ENCODE measurements at regions not wholly inside any gene's neighbourhood (a gene's known extent, or its start where the extent isn't known, plus 50 kb on each side); places are given as distances from the start of the nearest gene placed in this dataset.

GRCh38 chr7:67841896-67842295, 845.3 kb downstream of the TYW1 start:
- H3K27ac Mint-ChIP-seq = no peak overlapping the region
- no peaks in the 10 kb centered on the region for H3K4me1 Mint-ChIP-seq
- no peak overlapping the region for H3K4me3 Mint-ChIP-seq
- H3K36me3 Mint-ChIP-seq = peaks cover 0 to 3% (median 0%) of the 10 kb centered on the region in 3 donors
- H3K27me3 Mint-ChIP-seq (ENCODE audit: low read depth in 3 of 3) = peaks cover 1 to 3% (median 3%) of the 10 kb centered on the region in 3 donors
- no peak for DNase-seq
- H3K9me3 Mint-ChIP-seq = peaks cover 5 to 19% (median 9%) of the 10 kb centered on the region in 6 donors

- peaks cover 5 to 23% (median 10%) of the 10 kb centered on the region in 6 donors for H3K9me3 Mint-ChIP-seq
- DNase-seq = no peak
- no peak overlapping the region for H3K27ac Mint-ChIP-seq
- peaks cover 0 to 3% (median 0%) of the 10 kb centered on the region in 3 donors for H3K36me3 Mint-ChIP-seq
- H3K4me3 Mint-ChIP-seq = no peak overlapping the region
- no peaks in the 10 kb centered on the region for H3K4me1 Mint-ChIP-seq
- H3K27me3 Mint-ChIP-seq (ENCODE audit: low read depth in 3 of 3) = peaks cover 3 to 4% (median 3%) of the 10 kb centered on the region in 3 donors
These were observed 845.9 kb downstream of the TYW1 start for GRCh38 chr7:67842571-67842970.

GRCh38 chr7:67843001-67843565, 846.5 kb downstream of the TYW1 start:
- Mint-ChIP-seq H3K27me3 (ENCODE audit: low read depth in 3 of 3) (peaks cover 3 to 4% (median 3%) of the 10 kb centered on the region in 3 donors), H3K9me3 (peaks cover 5 to 24% (median 11%) of the 10 kb centered on the region in 6 donors), H3K4me3 (no peak overlapping the region), H3K4me1 (no peaks in the 10 kb centered on the region), H3K27ac (no peak overlapping the region), H3K36me3 (peaks cover 0 to 3% (median 0%) of the 10 kb centered on the region in 3 donors)
- no peak for DNase-seq

GRCh38 chr7:67843615-67844014, 847.0 kb downstream of the TYW1 start:
- Mint-ChIP-seq H3K9me3 (peaks cover 5 to 24% (median 10%) of the 10 kb centered on the region in 6 donors), H3K4me1 (no peaks in the 10 kb centered on the region), H3K36me3 (peaks cover 0 to 3% (median 0%) of the 10 kb centered on the region in 3 donors), H3K27ac (no peak overlapping the region), H3K4me3 (no peak overlapping the region), H3K27me3 (ENCODE audit: low read depth in 3 of 3) (peaks cover 3 to 5% (median 4%) of the 10 kb centered on the region in 3 donors)
- no peak for DNase-seq

DNA sequence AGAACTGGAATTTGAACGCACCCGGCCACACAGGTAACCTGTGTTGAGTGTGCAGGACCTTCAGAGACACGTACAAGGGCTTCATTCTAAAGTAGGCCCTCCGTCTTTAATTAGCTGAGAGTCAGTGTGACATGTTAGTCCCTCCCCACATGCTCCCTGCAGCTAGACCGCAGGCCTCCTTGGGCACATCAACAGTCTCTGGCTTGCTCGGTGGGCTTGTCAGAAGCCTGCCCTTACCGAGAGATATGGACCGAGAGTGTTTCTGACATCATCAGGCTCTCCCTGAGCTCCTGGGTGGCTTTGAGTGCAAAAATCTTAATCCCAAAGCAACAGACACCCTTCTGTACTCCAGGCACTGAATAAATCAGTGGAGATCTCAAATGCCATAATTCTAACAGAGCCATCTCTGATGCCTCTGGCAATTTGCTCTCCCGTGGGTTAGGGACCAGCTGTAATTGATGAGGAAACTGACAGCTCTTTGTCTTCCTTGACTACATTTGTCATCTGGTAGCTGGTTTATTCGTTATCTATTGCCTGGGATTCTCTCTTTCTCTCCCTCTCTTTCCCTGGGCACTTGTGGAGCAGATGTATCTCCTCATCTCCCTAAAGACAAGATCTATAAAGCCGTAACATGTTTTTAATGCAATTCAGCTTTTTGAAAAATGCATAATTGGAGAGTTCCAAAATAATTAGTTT, 850.6 kb downstream of the TYW1 start:
- Mint-ChIP-seq H3K36me3 (no peaks in the 10 kb centered on the region), H3K27me3 (ENCODE audit: low read depth in 3 of 3) (peaks cover 2 to 3% (median 2%) of the 10 kb centered on the region in 3 donors), H3K4me3 (no peak overlapping the region), H3K9me3 (peaks cover 5 to 12% (median 8%) of the 10 kb centered on the region in 6 donors), H3K27ac (no peak overlapping the region), H3K4me1 (no peaks in the 10 kb centered on the region)
- no peak for DNase-seq

DNA sequence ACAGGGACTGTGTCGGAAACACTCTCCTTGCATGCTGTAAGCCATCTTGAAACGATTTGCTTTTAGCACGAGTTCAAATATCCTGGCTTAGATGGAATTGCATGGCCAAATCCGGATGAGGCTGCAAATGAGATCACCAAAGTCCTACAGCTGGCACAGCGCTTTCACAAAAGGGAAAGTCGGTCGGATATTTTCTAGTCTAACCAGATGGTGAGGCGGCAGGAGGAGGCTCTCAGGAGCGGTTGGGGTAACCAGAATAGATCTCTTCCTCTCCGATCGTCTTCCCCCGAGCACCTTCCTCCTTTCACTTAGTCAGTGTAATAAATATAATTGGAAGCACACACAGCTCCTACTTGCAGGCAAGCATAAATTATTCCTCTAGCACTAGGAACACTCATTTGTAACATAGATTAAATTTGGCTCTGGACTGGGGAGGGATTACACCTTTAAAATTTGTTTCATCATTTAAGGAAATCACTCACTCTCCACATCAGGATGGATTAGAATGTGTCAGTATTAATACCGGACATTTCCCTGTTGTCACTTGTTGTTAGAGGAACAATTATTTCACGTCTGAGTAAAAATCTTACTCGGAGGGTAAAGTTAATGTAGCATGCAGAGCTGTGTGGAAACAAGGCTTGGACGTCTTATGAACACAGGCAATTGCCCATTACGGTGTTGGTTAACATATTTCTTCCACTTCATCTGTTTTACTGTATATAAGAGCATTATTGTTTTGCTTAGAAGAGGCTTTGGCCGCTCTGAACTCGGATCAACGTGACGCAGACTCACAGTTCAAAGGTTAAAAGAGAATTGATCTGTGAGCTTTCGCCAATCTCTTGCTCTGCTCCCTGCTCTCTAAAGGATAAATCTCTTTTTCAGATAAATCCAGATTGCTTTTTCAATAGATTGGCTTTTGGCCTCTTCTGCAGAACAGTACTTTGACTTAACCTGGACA, 857.9 kb downstream of the TYW1 start:
- Mint-ChIP-seq H3K9me3 (peaks cover 8 to 31% (median 15%) of the 10 kb centered on the region in 6 donors), H3K27ac (no peak overlapping the region), H3K36me3 (no peaks in the 10 kb centered on the region), H3K4me3 (no peak overlapping the region), H3K4me1 (no peaks in the 10 kb centered on the region), H3K27me3 (ENCODE audit: low read depth in 3 of 3) (peaks cover 0 to 3% (median 0%) of the 10 kb centered on the region in 3 donors)
- DNase-seq = no peak

DNA sequence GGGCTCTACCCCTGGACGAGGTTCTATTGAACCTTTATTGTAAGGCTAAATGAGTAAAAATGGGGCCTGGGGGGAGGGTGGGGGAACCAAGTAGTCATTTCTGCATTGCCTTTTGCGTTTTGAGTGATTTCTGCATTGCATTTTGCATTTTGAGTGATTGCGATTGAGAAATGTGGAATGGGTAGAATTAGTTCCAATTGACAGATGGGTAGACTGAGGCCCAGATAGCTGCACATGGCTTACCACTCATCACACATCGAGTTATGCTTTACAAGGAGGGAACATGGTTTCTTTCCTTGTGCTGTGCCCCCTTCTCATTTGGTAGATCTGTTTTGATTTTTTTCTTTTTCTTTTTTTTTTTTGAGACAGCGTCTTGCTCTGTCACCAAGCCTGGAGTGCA, 858.7 kb downstream of the TYW1 start:
- Mint-ChIP-seq H3K9me3 (peaks cover 8 to 34% (median 18%) of the 10 kb centered on the region in 6 donors), H3K27ac (no peak overlapping the region), H3K4me1 (no peaks in the 10 kb centered on the region), H3K36me3 (no peaks in the 10 kb centered on the region), H3K4me3 (no peak overlapping the region), H3K27me3 (ENCODE audit: low read depth in 3 of 3) (peaks cover 0 to 3% (median 0%) of the 10 kb centered on the region in 3 donors)
- no peak for DNase-seq

DNA sequence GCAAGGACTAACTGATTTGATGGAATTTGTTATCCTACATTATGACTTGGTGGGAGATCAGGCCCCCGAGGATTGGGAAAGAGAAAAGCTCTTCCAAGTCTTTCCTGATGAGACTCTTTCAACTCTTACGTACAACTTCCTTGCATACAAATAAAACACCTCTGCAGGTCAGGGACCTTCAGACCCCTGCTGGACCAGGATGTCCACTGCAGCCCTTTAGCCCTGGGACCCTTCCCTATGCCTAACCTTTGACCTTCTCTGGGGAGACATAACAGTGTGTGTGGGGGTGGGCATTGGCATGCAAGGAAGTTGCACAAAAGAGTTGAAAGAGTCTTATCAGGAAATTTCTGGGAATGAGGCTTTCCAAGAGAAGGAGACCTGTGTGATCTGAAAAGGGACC, 859.4 kb downstream of the TYW1 start:
- Mint-ChIP-seq H3K27me3 (ENCODE audit: low read depth in 3 of 3) (peaks cover 0 to 3% (median 0%) of the 10 kb centered on the region in 3 donors), H3K9me3 (peaks cover 4 to 37% (median 20%) of the 10 kb centered on the region in 6 donors), H3K4me1 (no peaks in the 10 kb centered on the region), H3K36me3 (no peaks in the 10 kb centered on the region), H3K4me3 (no peak overlapping the region), H3K27ac (no peak overlapping the region)
- no peak for DNase-seq

GRCh38 chr7:67857698-67858097, 861.1 kb downstream of the TYW1 start:
- Mint-ChIP-seq H3K4me1 (no peaks in the 10 kb centered on the region), H3K36me3 (peaks cover 0 to 4% (median 0%) of the 10 kb centered on the region in 3 donors), H3K27ac (no peak overlapping the region), H3K9me3 (peaks cover 3 to 47% (median 28%) of the 10 kb centered on the region in 6 donors), H3K27me3 (ENCODE audit: low read depth in 3 of 3) (peaks cover 0 to 8% (median 0%) of the 10 kb centered on the region in 3 donors), H3K4me3 (no peak overlapping the region)
- no peak for DNase-seq

- peaks cover 0 to 4% (median 0%) of the 10 kb centered on the region in 3 donors for H3K36me3 Mint-ChIP-seq
- peaks cover 0 to 8% (median 0%) of the 10 kb centered on the region in 3 donors for H3K27me3 Mint-ChIP-seq (ENCODE audit: low read depth in 3 of 3)
- no peak overlapping the region for H3K27ac Mint-ChIP-seq
- H3K9me3 Mint-ChIP-seq = peaks cover 1 to 56% (median 26%) of the 10 kb centered on the region in 6 donors
- H3K4me1 Mint-ChIP-seq = no peaks in the 10 kb centered on the region
- no peak for DNase-seq
- no peak overlapping the region for H3K4me3 Mint-ChIP-seq
These were observed 862.3 kb downstream of the TYW1 start for GRCh38 chr7:67858931-67859330.

DNA sequence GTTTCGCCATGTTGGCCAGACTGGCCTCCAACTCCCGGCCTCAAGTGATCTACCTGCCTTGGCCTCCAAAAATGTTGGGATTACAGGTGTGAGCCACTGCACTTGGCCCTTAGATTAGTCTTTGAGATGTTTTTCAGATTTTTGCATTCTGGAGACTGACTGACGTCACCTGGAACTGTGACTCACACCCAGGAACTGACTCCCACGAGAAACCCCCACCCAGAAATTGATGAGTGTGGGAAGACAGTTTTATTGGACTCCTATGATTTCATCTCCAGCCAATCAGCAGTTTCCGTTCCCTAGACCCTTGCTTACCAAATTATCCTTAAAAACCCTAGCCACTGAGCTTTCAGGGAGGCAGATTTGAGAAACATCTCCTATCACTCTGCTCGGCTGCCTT, 867.3 kb downstream of the TYW1 start:
- Mint-ChIP-seq H3K27me3 (ENCODE audit: low read depth in 3 of 3) (peaks cover 0 to 10% (median 0%) of the 10 kb centered on the region in 3 donors), H3K4me1 (no peaks in the 10 kb centered on the region), H3K36me3 (peaks cover 0 to 4% (median 0%) of the 10 kb centered on the region in 3 donors), H3K27ac (no peak overlapping the region), H3K4me3 (no peak overlapping the region), H3K9me3 (peaks cover 6 to 52% (median 21%) of the 10 kb centered on the region in 6 donors)
- no peak for DNase-seq

GRCh38 chr7:67866054-67866453, 869.4 kb downstream of the TYW1 start:
- DNase-seq = no peak
- peaks cover 0 to 4% (median 0%) of the 10 kb centered on the region in 3 donors for H3K36me3 Mint-ChIP-seq
- peaks cover 6 to 53% (median 20%) of the 10 kb centered on the region in 6 donors for H3K9me3 Mint-ChIP-seq
- H3K27ac Mint-ChIP-seq = no peak overlapping the region
- no peak overlapping the region for H3K4me3 Mint-ChIP-seq
- H3K27me3 Mint-ChIP-seq (ENCODE audit: low read depth in 3 of 3) = peaks cover 0 to 10% (median 0%) of the 10 kb centered on the region in 3 donors
- no peaks in the 10 kb centered on the region for H3K4me1 Mint-ChIP-seq

DNA sequence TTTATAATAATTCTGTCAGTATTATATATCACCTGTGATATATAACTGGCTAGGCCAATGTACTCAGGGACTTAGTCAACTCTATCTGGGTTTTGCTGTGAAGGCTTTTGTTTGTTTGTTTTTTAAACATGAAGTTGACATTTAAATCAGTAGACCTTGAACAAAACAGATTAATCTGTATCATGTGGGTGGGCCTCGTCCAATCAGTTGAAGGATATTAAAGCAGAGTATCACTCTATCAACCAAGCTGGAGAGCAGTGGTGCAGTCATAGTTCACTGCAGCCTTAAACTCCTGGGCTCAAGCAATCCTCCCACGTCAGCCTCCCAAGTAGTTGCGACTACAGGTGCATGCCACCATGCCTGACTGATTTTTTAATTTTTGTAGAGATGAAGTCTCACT, 870.2 kb downstream of the TYW1 start:
- H3K4me3 Mint-ChIP-seq = no peak overlapping the region
- no peak overlapping the region for H3K27ac Mint-ChIP-seq
- H3K9me3 Mint-ChIP-seq = peaks cover 6 to 53% (median 16%) of the 10 kb centered on the region in 6 donors
- peaks cover 0 to 8% (median 0%) of the 10 kb centered on the region in 3 donors for H3K27me3 Mint-ChIP-seq (ENCODE audit: low read depth in 3 of 3)
- no peaks in the 10 kb centered on the region for H3K4me1 Mint-ChIP-seq
- no peak for DNase-seq
- peaks cover 0 to under 1% (median 0%) of the 10 kb centered on the region in 3 donors for H3K36me3 Mint-ChIP-seq

All from immature natural killer cell (primary cell).